SK-N-SH treated with all-trans-retinoic acid at 6 μM for 48 hours (cell line): ENCODE measurements at regions not wholly inside any gene's neighbourhood (a gene's known extent, or its start where the extent isn't known, plus 50 kb on each side); places are given as distances from the start of the nearest gene placed in this dataset.
"Not testable (repeated sequence)": the region's sequence is repeated elsewhere in the genome, so short reads cannot be mapped to it uniquely, and the experiment has no call there.

Experiments
- ATAC-seq: fragments of 200-7000 bp; cut with Tn5 transposase; 3 replicates; pipeline ENCODE4 v1.9.1; 2020; ENCODE audit warnings: mild to moderate bottlenecking, moderate library complexity
- ARNTL ChIP-seq: fragments of 450-650 bp; formaldehyde crosslinking; IDR thresholded peaks from 2 replicates; pipeline ENCODE4 v1.5.0; 2020; ENCODE audit warnings: low read depth, mild to moderate bottlenecking, moderate library complexity, borderline replicate concordance
- BACH2 ChIP-seq: fragments of 250-450 bp; sonication (Bioruptor Pico); IDR thresholded peaks from 2 replicates; pipeline ENCODE4 v1.9.0; 2021; ENCODE audit warnings: mild to moderate bottlenecking, borderline replicate concordance
- CSDC2 ChIP-seq: fragments of 250-450 bp; sonication (Bioruptor Pico); IDR thresholded peaks from 2 replicates; pipeline ENCODE4 v1.5.0; 2020; ENCODE audit warnings: mild to moderate bottlenecking, moderate library complexity
- ESRRG ChIP-seq: fragments of 250-450 bp; sonication (Bioruptor Pico); IDR thresholded peaks from 2 replicates; pipeline ENCODE4 v1.6.1; 2021; ENCODE audit warnings: mild to moderate bottlenecking
- GLIS3 ChIP-seq: fragments of 250-450 bp; sonication (Bioruptor Pico); IDR thresholded peaks from 2 replicates; pipeline ENCODE4 v1.5.0; 2020; ENCODE audit warnings: mild to moderate bottlenecking, moderate library complexity
- ISL1 ChIP-seq: fragments of 250-450 bp; sonication (Bioruptor Pico); IDR thresholded peaks from 2 replicates; pipeline ENCODE4 v2.1.2; 2022; ENCODE audit warnings: mild to moderate bottlenecking, moderate library complexity
- OSR1 ChIP-seq: fragments of 250-450 bp; sonication (Bioruptor Pico); IDR thresholded peaks from 2 replicates; pipeline ENCODE4 v1.8.0; 2022; ENCODE audit warnings: moderate library complexity, mild to moderate bottlenecking, inconsistent platforms
- PPARA ChIP-seq: fragments of 250-450 bp; sonication (Bioruptor Pico); IDR thresholded peaks from 2 replicates; pipeline ENCODE4 v1.5.0; 2020; ENCODE audit warnings: mild to moderate bottlenecking, borderline replicate concordance
- RARB ChIP-seq: fragments of 250-450 bp; sonication (Bioruptor Pico); IDR thresholded peaks from 2 replicates; pipeline ENCODE4 v1.8.0; 2021; ENCODE audit warnings: mild to moderate bottlenecking, moderate library complexity
- SNAI2 ChIP-seq: fragments of 250-450 bp; sonication (Bioruptor Pico); IDR thresholded peaks from 2 replicates; pipeline ENCODE4 v1.5.0; 2020; ENCODE audit warnings: mild to moderate bottlenecking, moderate library complexity
- TCF4 ChIP-seq: fragments of 250-450 bp; sonication (Bioruptor Pico); IDR thresholded peaks from 2 replicates; pipeline ENCODE4 v1.8.0; 2021; ENCODE audit warnings: mild to moderate bottlenecking, moderate library complexity, borderline replicate concordance
- TOX ChIP-seq: fragments of 250-450 bp; sonication (Bioruptor Pico); IDR thresholded peaks from 2 replicates; pipeline ENCODE4 v1.8.0; 2021; ENCODE audit warnings: mild to moderate bottlenecking, moderate library complexity, borderline replicate concordance
- ZC3H10 ChIP-seq: fragments of 250-450 bp; sonication (Bioruptor Pico); IDR thresholded peaks from 2 replicates; pipeline ENCODE4 v1.5.1; 2021; ENCODE audit warnings: mild to moderate bottlenecking, moderate library complexity
- ZFP3 ChIP-seq: fragments of 250-450 bp; sonication (Bioruptor Pico); IDR thresholded peaks from 2 replicates; pipeline ENCODE4 v1.5.0; 2020; ENCODE audit warnings: mild to moderate bottlenecking, moderate library complexity
- ZFP30 ChIP-seq: fragments of 450-650 bp; formaldehyde crosslinking; IDR thresholded peaks from 2 replicates; pipeline ENCODE4 v1.5.0; 2022; ENCODE audit warnings: mild to moderate bottlenecking, moderate library complexity
- ZNF565 ChIP-seq: fragments of 450-650 bp; formaldehyde crosslinking; conservative IDR thresholded peaks from 2 replicates; pipeline ENCODE4 v1.5.0; 2020; ENCODE audit warnings: low read depth, mild to moderate bottlenecking, moderate library complexity
- ZNF70 ChIP-seq: fragments of 450-650 bp; formaldehyde crosslinking; IDR thresholded peaks from 2 replicates; pipeline ENCODE4 v1.5.0; 2020; ENCODE audit warnings: mild to moderate bottlenecking, moderate library complexity
- ZNF8 ChIP-seq: fragments of 450-650 bp; formaldehyde crosslinking; IDR thresholded peaks from 2 replicates; pipeline ENCODE4 v1.5.0; 2020; ENCODE audit warnings: mild to moderate bottlenecking, moderate library complexity
- TF ChIP-seq, protein P1 (sequence below): fragments of 250-450 bp; sonication (Bioruptor Pico); IDR thresholded peaks from 2 replicates; pipeline ENCODE4 v1.5.0; 2020; ENCODE audit warnings: mild to moderate bottlenecking, moderate library complexity
- TF ChIP-seq, protein P2 (sequence below): fragments of 250-450 bp; sonication (Bioruptor Pico); IDR thresholded peaks from 2 replicates; pipeline ENCODE4 v1.5.1; 2021; ENCODE audit warnings: mild to moderate bottlenecking, moderate library complexity
- TF ChIP-seq, protein P3 (sequence below): fragments of 250-450 bp; sonication (Bioruptor Pico); IDR thresholded peaks from 2 replicates; pipeline ENCODE4 v1.5.1; 2020; ENCODE audit warnings: low read depth, mild to moderate bottlenecking, moderate library complexity
- TF ChIP-seq, protein P4 (sequence below): fragments of 250-450 bp; sonication (Bioruptor Pico); IDR thresholded peaks from 2 replicates; pipeline ENCODE4 v1.8.0; 2021; ENCODE audit warnings: low read depth, mild to moderate bottlenecking, moderate library complexity, borderline replicate concordance
- TF ChIP-seq, protein P5 (sequence below): fragments of 250-450 bp; sonication (Bioruptor Pico); IDR thresholded peaks from 2 replicates; pipeline ENCODE4 v1.8.0; 2020; ENCODE audit warnings: mild to moderate bottlenecking, moderate library complexity, borderline replicate concordance

DNA sequence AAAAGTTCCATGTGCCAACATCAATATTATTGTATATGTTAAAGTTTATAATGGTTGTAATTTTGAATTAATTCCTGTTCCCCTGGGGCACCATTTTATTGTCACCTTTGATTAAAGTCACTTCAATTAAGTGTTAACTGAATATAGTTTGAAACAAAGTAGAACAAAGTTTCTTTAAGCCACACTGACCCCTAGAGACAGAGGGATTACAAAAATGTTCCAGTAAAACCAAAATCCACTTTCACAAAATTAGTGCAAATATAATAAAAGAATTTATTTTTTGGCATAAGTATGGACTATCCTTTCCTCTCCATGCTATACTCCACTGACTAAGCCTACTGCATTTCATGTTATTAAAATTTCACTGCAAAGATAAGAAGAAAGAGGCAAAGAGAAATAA, 123.9 kb downstream of the ZMAT3 start:
- no peak for ATAC-seq
- TF ChIP-seq, protein P1, sequence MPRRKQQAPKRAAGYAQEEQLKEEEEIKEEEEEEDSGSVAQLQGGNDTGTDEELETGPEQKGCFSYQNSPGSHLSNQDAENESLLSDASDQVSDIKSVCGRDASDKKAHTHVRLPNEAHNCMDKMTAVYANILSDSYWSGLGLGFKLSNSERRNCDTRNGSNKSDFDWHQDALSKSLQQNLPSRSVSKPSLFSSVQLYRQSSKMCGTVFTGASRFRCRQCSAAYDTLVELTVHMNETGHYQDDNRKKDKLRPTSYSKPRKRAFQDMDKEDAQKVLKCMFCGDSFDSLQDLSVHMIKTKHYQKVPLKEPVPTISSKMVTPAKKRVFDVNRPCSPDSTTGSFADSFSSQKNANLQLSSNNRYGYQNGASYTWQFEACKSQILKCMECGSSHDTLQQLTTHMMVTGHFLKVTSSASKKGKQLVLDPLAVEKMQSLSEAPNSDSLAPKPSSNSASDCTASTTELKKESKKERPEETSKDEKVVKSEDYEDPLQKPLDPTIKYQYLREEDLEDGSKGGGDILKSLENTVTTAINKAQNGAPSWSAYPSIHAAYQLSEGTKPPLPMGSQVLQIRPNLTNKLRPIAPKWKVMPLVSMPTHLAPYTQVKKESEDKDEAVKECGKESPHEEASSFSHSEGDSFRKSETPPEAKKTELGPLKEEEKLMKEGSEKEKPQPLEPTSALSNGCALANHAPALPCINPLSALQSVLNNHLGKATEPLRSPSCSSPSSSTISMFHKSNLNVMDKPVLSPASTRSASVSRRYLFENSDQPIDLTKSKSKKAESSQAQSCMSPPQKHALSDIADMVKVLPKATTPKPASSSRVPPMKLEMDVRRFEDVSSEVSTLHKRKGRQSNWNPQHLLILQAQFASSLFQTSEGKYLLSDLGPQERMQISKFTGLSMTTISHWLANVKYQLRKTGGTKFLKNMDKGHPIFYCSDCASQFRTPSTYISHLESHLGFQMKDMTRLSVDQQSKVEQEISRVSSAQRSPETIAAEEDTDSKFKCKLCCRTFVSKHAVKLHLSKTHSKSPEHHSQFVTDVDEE (CRISPR knock-in tag), result no peak
- TF ChIP-seq ARNTL (CRISPR knock-in tag) (no peak), SNAI2 (CRISPR knock-in tag) (no peak), GLIS3 (CRISPR knock-in tag) (no peak), ESRRG (CRISPR knock-in tag) (no peak), ZNF70 (CRISPR knock-in tag) (no peak), CSDC2 (CRISPR knock-in tag) (no peak), ZNF565 (CRISPR knock-in tag) (no peak)

DNA sequence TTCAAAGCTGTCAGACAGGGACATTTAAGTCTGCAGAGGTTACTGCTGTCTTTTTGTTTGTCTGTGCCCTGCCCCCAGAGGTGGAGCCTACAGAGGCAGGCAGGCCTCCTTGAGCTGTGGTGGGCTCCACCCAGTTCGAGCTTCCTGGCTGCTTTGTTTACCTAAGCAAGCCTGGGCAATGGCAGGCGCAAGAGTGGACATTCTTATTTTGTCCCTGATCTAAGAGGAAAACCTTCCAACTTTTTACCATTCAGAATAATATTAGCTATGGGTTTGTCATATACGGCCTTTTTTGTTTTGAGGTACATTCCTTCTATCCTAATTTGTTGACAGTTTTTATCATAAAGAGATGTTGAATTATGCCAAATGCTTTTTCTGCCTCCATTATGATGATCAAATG, 129.3 kb downstream of the ZMAT3 start:
- not testable (repeated sequence) for ATAC-seq

DNA sequence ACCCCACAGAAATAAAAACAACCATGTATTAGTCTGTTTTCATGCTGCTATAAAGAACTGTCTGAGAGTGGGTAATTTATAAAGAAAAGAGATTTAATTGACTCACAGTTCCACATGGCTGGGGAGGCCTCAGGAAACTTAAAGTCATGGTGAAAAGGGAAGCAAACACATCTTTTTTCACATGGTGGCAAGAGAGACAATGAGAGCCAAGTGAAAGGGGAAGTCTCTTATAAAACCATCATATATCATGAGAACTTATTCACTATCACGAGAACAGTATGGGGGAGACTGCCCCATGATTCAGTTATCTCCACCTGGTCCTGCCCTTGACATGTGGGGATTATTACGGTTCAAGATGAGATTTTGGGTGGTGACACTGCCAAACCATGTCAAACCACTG, 141.5 kb downstream of the ZMAT3 start:
- TF ChIP-seq OSR1 (CRISPR knock-in tag), result no peak
- no peak for TF ChIP-seq ZNF565 (CRISPR knock-in tag)
- TF ChIP-seq ZNF70 (CRISPR knock-in tag), result no peak
- TF ChIP-seq ISL1 (CRISPR knock-in tag), result no peak
- no peak for TF ChIP-seq BACH2
- TF ChIP-seq, protein P2, sequence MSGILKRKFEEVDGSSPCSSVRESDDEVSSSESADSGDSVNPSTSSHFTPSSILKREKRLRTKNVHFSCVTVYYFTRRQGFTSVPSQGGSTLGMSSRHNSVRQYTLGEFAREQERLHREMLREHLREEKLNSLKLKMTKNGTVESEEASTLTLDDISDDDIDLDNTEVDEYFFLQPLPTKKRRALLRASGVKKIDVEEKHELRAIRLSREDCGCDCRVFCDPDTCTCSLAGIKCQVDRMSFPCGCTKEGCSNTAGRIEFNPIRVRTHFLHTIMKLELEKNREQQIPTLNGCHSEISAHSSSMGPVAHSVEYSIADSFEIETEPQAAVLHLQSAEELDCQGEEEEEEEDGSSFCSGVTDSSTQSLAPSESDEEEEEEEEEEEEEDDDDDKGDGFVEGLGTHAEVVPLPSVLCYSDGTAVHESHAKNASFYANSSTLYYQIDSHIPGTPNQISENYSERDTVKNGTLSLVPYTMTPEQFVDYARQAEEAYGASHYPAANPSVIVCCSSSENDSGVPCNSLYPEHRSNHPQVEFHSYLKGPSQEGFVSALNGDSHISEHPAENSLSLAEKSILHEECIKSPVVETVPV, result no peak
- TF ChIP-seq ZC3H10 (CRISPR knock-in tag), result no peak
- TF ChIP-seq, protein P3, sequence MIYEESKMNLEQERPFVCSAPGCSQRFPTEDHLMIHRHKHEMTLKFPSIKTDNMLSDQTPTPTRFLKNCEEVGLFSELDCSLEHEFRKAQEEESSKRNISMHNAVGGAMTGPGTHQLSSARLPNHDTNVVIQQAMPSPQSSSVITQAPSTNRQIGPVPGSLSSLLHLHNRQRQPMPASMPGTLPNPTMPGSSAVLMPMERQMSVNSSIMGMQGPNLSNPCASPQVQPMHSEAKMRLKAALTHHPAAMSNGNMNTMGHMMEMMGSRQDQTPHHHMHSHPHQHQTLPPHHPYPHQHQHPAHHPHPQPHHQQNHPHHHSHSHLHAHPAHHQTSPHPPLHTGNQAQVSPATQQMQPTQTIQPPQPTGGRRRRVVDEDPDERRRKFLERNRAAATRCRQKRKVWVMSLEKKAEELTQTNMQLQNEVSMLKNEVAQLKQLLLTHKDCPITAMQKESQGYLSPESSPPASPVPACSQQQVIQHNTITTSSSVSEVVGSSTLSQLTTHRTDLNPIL (CRISPR knock-in tag), result no peak
- TF ChIP-seq CSDC2 (CRISPR knock-in tag), result no peak
- TF ChIP-seq TOX, result no peak
- TF ChIP-seq, protein P4, sequence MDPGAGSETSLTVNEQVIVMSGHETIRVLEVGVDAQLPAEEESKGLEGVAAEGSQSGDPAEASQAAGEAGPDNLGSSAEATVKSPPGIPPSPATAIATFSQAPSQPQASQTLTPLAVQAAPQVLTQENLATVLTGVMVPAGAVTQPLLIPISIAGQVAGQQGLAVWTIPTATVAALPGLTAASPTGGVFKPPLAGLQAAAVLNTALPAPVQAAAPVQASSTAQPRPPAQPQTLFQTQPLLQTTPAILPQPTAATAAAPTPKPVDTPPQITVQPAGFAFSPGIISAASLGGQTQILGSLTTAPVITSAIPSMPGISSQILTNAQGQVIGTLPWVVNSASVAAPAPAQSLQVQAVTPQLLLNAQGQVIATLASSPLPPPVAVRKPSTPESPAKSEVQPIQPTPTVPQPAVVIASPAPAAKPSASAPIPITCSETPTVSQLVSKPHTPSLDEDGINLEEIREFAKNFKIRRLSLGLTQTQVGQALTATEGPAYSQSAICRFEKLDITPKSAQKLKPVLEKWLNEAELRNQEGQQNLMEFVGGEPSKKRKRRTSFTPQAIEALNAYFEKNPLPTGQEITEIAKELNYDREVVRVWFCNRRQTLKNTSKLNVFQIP, result no peak
- TF ChIP-seq, protein P5, sequence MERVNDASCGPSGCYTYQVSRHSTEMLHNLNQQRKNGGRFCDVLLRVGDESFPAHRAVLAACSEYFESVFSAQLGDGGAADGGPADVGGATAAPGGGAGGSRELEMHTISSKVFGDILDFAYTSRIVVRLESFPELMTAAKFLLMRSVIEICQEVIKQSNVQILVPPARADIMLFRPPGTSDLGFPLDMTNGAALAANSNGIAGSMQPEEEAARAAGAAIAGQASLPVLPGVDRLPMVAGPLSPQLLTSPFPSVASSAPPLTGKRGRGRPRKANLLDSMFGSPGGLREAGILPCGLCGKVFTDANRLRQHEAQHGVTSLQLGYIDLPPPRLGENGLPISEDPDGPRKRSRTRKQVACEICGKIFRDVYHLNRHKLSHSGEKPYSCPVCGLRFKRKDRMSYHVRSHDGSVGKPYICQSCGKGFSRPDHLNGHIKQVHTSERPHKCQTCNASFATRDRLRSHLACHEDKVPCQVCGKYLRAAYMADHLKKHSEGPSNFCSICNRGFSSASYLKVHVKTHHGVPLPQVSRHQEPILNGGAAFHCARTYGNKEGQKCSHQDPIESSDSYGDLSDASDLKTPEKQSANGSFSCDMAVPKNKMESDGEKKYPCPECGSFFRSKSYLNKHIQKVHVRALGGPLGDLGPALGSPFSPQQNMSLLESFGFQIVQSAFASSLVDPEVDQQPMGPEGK, result no peak
- no peak for TF ChIP-seq ZFP3
- no peak for TF ChIP-seq PPARA
- no peak for ATAC-seq

DNA sequence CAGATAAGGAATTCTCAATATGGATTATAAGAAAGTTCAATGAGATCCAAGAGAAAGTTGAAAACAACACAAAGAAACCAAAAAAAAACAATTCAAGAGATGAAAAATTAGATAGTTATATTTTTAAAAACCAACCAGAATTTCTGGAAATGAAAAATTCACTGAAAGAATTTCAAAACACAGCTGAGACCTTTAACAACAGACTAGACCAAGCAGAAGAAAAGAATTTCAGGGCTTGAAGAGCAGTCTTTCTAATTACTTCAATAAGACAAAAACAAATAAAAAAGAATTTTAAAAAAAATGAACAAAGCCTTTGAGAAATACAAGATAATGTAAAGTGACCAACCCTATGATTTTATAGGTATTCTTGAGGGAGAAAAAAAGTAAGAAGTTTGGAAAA, 155.4 kb downstream of the ZMAT3 start:
- no peak for ATAC-seq
- TF ChIP-seq, protein P4, result no peak
- no peak for TF ChIP-seq BACH2
- TF ChIP-seq SNAI2 (CRISPR knock-in tag), result no peak
- no peak for TF ChIP-seq ZC3H10 (CRISPR knock-in tag)
- no peak for TF ChIP-seq ZFP30 (CRISPR knock-in tag)
- TF ChIP-seq, protein P2, result no peak
- TF ChIP-seq TCF4, result no peak
- no peak for TF ChIP-seq TOX
- no peak for TF ChIP-seq ESRRG (CRISPR knock-in tag)
- TF ChIP-seq ARNTL (CRISPR knock-in tag), result no peak
- no peak for TF ChIP-seq GLIS3 (CRISPR knock-in tag)
- no peak for TF ChIP-seq ZNF8 (CRISPR knock-in tag)
- TF ChIP-seq, protein P3 (CRISPR knock-in tag), result no peak
- no peak for TF ChIP-seq ZNF565 (CRISPR knock-in tag)
- TF ChIP-seq ZNF70 (CRISPR knock-in tag), result no peak
- no peak for TF ChIP-seq OSR1 (CRISPR knock-in tag)
- no peak for TF ChIP-seq RARB
- no peak for TF ChIP-seq CSDC2 (CRISPR knock-in tag)
